ENCODE measurements at regions not wholly inside any gene's neighbourhood (a gene's known extent, or its start where the extent isn't known, plus 50 kb on each side); places are given as distances from the start of the nearest gene placed in this dataset.

DNA sequence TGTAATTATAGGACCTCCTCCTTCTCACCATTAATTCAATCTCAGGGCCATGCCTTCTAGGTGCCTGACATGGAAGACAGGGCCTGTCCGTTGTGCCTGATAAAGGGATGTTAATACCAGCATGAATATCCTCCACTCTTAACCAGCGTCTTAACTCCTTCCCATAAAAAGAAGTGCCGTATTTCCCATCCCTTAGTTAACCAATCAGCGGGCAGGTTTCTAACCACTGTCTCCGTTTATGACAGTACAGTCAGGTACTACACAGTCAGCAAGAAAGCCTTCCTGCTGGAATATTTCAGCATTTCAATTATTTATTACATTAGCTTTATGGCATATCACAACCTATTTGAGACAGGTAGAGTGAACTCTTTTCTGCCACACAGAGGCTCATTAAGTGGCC, 308.6 kb upstream of the FZD8 start:
- TF ChIP-seq, protein P1, sequence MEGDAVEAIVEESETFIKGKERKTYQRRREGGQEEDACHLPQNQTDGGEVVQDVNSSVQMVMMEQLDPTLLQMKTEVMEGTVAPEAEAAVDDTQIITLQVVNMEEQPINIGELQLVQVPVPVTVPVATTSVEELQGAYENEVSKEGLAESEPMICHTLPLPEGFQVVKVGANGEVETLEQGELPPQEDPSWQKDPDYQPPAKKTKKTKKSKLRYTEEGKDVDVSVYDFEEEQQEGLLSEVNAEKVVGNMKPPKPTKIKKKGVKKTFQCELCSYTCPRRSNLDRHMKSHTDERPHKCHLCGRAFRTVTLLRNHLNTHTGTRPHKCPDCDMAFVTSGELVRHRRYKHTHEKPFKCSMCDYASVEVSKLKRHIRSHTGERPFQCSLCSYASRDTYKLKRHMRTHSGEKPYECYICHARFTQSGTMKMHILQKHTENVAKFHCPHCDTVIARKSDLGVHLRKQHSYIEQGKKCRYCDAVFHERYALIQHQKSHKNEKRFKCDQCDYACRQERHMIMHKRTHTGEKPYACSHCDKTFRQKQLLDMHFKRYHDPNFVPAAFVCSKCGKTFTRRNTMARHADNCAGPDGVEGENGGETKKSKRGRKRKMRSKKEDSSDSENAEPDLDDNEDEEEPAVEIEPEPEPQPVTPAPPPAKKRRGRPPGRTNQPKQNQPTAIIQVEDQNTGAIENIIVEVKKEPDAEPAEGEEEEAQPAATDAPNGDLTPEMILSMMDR (IDR thresholded peaks at IDR 0.05): no peak
- TF ChIP-seq POLR2A (IDR thresholded peaks at IDR 0.05): no peak
- H3K27ac ChIP-seq: no peak overlapping the region
- intact Hi-C loops (cut with DNase I): no loop called here
- H3K27me3 ChIP-seq: no peaks in the 10 kb centered on the region
- DNase-seq: no peak
- 86% methylated on average over 5 of the region's 5 CpGs for WGBS, 2 donors
- no peaks in the 10 kb centered on the region for H3K9me3 ChIP-seq
- no peaks in the 10 kb centered on the region for H3K4me1 ChIP-seq
- no peaks in the 10 kb centered on the region for H3K36me3 ChIP-seq
- H3K4me3 ChIP-seq: no peak overlapping the region

DNA sequence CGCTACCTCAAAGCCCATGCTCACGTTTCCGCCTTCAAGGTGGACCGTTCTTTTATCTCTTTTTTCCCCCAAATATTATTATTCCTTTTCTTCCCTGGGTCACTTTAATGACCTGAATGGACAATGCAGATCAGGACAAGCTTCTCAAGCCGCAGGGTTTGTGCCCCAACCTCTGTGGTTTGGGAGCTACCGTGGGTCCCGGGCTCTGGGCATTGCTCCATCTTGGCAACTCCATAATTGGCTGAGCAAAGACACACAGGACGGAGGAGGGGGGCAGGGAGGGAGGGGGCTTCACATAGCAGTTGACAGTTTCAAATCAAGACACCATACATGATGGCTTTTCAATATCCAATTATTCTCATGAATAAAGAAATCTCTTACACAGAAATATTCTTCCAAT, 308.1 kb upstream of the FZD8 start:
- TF ChIP-seq POLR2A (IDR thresholded peaks at IDR 0.05): no peak
- TF ChIP-seq, protein P1 (IDR thresholded peaks at IDR 0.05): no peak
- Histone ChIP-seq H3K4me3 (no peak overlapping the region), H3K4me1 (no peaks in the 10 kb centered on the region), H3K27ac (no peak overlapping the region), H3K36me3 (no peaks in the 10 kb centered on the region), H3K9me3 (no peaks in the 10 kb centered on the region), H3K27me3 (no peaks in the 10 kb centered on the region)
- intact Hi-C loops (cut with DNase I): no loop called here
- no peak for DNase-seq
- WGBS, 2 donors: 74 to 79% methylated on average over 7 to 8 of the region's 8 CpGs

DNA sequence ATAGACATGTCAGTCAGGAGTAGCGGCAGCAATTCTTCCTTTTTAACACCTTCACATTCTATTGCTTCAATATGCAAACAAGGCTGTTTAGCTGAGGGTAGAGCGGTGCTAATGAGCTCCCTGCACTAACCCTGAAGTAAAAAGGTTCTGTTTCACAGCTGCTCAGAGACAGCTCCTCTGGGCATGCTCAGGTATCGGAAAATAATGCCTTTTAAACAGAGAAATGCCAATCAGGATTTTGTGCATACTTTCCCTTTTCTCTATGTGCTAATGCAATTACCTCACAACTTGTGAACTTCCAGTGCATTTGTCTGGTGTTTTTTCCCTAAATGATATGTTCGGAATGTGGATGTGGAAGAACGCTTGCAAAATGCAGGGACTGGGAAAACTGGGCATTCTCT, 307.7 kb upstream of the FZD8 start:
- WGBS, 2 donors: 71 to 85% methylated on average over 4 to 5 of the region's 5 CpGs
- Histone ChIP-seq H3K27me3 (no peaks in the 10 kb centered on the region), H3K36me3 (no peaks in the 10 kb centered on the region), H3K4me1 (no peaks in the 10 kb centered on the region), H3K4me3 (no peak overlapping the region), H3K27ac (no peak overlapping the region), H3K9me3 (no peaks in the 10 kb centered on the region)
- no peak for TF ChIP-seq POLR2A (IDR thresholded peaks at IDR 0.05)
- TF ChIP-seq, protein P1 (IDR thresholded peaks at IDR 0.05): no peak
- no peak for DNase-seq
- intact Hi-C loops (cut with DNase I): no loop called here

DNA sequence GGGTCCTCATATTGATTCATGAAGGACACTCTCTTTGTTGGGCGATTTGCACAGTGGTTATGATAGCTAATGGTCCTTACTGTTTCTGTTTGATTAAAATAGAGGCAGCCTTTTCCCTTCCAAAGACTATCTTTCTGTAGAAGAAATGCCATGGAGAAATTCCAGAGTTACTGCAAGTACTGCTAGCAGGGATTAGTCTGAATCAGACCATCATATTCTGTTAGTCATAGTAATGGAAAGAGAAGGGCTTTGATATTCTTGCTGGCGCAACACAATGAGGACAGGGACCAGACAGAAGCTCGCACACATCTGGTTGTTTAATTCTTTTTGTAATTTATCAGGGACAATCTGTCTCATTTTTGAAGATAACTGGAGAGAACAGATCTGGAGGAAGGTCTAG, 304.5 kb upstream of the FZD8 start:
- no peaks in the 10 kb centered on the region for H3K4me1 ChIP-seq
- H3K36me3 ChIP-seq: no peaks in the 10 kb centered on the region
- no peak for DNase-seq
- no peak overlapping the region for H3K27ac ChIP-seq
- H3K4me3 ChIP-seq: no peak overlapping the region
- intact Hi-C loops (cut with DNase I): no loop called here
- H3K9me3 ChIP-seq: no peaks in the 10 kb centered on the region
- no peaks in the 10 kb centered on the region for H3K27me3 ChIP-seq
- WGBS, 2 donors: 61 to 74% methylated on average over 3 of the region's 3 CpGs
- TF ChIP-seq POLR2A (IDR thresholded peaks at IDR 0.05): no peak
- TF ChIP-seq, protein P1 (IDR thresholded peaks at IDR 0.05): no peak

DNA sequence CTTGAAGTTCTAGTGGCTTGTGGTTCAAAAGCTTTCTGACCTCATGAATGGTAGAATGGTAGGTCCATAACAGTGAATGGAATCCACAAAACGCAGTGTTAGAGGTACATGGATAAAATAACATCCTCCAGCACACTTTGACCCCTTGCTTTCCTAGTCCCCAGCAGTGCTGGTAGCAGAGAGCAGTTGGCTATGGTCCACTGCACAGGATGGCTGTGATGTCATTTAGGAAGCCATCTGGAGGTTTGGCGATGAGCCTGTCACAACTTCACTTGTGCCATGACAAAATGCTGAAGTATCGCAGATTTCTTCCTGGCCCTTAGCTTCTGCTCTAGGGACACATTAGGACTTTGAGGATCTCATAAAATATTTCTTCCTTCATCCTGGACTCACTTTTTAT, 300.0 kb upstream of the FZD8 start:
- Histone ChIP-seq H3K9me3 (no peaks in the 10 kb centered on the region), H3K36me3 (no peaks in the 10 kb centered on the region), H3K4me3 (no peak overlapping the region), H3K27me3 (no peaks in the 10 kb centered on the region), H3K4me1 (no peaks in the 10 kb centered on the region), H3K27ac (no peak overlapping the region)
- TF ChIP-seq, protein P1 (IDR thresholded peaks at IDR 0.05): no peak
- no peak for TF ChIP-seq POLR2A (IDR thresholded peaks at IDR 0.05)
- 71 to 80% methylated on average over 3 of the region's 3 CpGs for WGBS, 2 donors
- intact Hi-C loops (cut with DNase I): no loop called here
- DNase-seq: no peak
